PC-9 (cell line): ENCODE measurements at regions not wholly inside any gene's neighbourhood (a gene's known extent, or its start where the extent isn't known, plus 50 kb on each side); places are given as distances from the start of the nearest gene placed in this dataset.

Experiments
- BruUV-seq: library from RNA; stranded (reverse); fragments of 400-500 nt; replicated peaks from 2 replicates; lab custom pipeline; 2021; lab: Mats Ljungman, UMichigan
- CTCF ChIA-PET: fragments of 300-600 bp; sonication (Branson Sonifier 250); formaldehyde crosslinking; loops from one replicate; lab custom pipeline; 2022; ENCODE audit warnings: antibody characterized with exemption; lab: Charles Lee
- POLR2A ChIA-PET: fragments of 300-600 bp; sonication (Branson Sonifier 250); formaldehyde crosslinking; loops from one replicate; lab custom pipeline; 2022; ENCODE audit warnings: antibody characterized with exemption; ENCODE audit not compliant: unreplicated experiment; lab: Charles Lee
- DNase-seq, 2 experiments: peaks; one replicate each; pipeline versions ENCODE4 v3.0.0 to v3.0.0-alpha.2; 2015 to 2022; ENCODE audit warnings: mixed read lengths in 1 of 2
- H2AFZ ChIP-seq: fragments of 200-600 bp; sonication (generic); 2 replicates; pipeline ENCODE4 v1.8.1; 2017; ENCODE audit warnings: antibody characterized with exemption
- H3F3A ChIP-seq: fragments of 200-600 bp; sonication (generic); 2 replicates; pipeline ENCODE4 v1.8.1; 2017; ENCODE audit warnings: antibody characterized with exemption, mild to moderate bottlenecking, low read depth; ENCODE audit not compliant: insufficient read depth
- H3K27ac ChIP-seq: fragments of 200-600 bp; sonication (generic); 2 replicates; pipeline ENCODE4 v1.6.1; 2016; ENCODE audit warnings: mixed run types
- H3K27me3 ChIP-seq: fragments of 200-600 bp; sonication (generic); 2 replicates; pipeline ENCODE4 v1.6.1; 2016; ENCODE audit warnings: low read depth, mixed run types; ENCODE audit not compliant: insufficient read depth
- H3K36me3 ChIP-seq: fragments of 200-600 bp; sonication (generic); 2 replicates; pipeline ENCODE4 v1.6.1; 2016; ENCODE audit warnings: low read depth, mixed run types
- H3K4me1 ChIP-seq: fragments of 200-600 bp; sonication (generic); replicated peaks from 2 replicates; pipeline ENCODE4 v1.6.1; 2016; ENCODE audit warnings: mixed run types; ENCODE audit not compliant: insufficient read depth
- H3K4me2 ChIP-seq: fragments of 200-600 bp; sonication (generic); 2 replicates; pipeline ENCODE4 v1.6.1; 2017; ENCODE audit warnings: mixed run types
- H3K4me3 ChIP-seq: fragments of 200-600 bp; sonication (generic); 2 replicates; pipeline ENCODE4 v1.6.1; 2016; ENCODE audit warnings: mixed run types
- H3K79me2 ChIP-seq: fragments of 200-600 bp; sonication (generic); 2 replicates; pipeline ENCODE4 v1.6.1; 2017; ENCODE audit warnings: low read depth, mixed run types
- H3K9me2 ChIP-seq: fragments of 200-600 bp; sonication (generic); 2 replicates; pipeline ENCODE4 v1.8.1; 2017; ENCODE audit warnings: mild to moderate bottlenecking; ENCODE audit not compliant: insufficient read depth
- H3K9me3 ChIP-seq: fragments of 200-600 bp; sonication (generic); 2 replicates; pipeline ENCODE4 v1.8.1; 2016; ENCODE audit warnings: low read depth; ENCODE audit not compliant: insufficient read depth
- H4K20me1 ChIP-seq: fragments of 200-600 bp; sonication (generic); 2 replicates; pipeline ENCODE4 v1.8.1; 2017; ENCODE audit not compliant: insufficient read depth
- CTCF ChIP-seq: fragments of 200-600 bp; sonication (generic); conservative IDR thresholded peaks from 2 replicates; pipeline ENCODE4 v1.6.1; 2017; ENCODE audit warnings: mixed run types, antibody characterized with exemption, mild to moderate bottlenecking, moderate library complexity
- EZH2 ChIP-seq: fragments of 200-600 bp; sonication (generic); IDR thresholded peaks from 2 replicates; pipeline ENCODE4 v1.8.0; 2017; ENCODE audit warnings: antibody characterized with exemption, low read depth
- intact Hi-C: fragments of 100-400 bp; cut with micrococcal nuclease; formaldehyde crosslinking; loops from one replicate; pipeline ENCODE4 v1.10.0; 2022; ENCODE audit not compliant: unreplicated experiment

GRCh38 chr10:130931256-130931655 lies 380.3 kb downstream of the TCERG1L start:
- H3K36me3 ChIP-seq: no peaks in the 10 kb centered on the region
- DNase-seq: no peak
- no peaks in the 10 kb centered on the region for H3K9me3 ChIP-seq
- no peaks in the 10 kb centered on the region for H3K79me2 ChIP-seq
- BruUV-seq: no TSS peak
- CTCF ChIA-PET: no interaction called here
- no peak overlapping the region for H3K4me3 ChIP-seq
- H2AFZ ChIP-seq: no peak overlapping the region
- POLR2A ChIA-PET: no interaction called here
- peaks cover 9% of the 10 kb centered on the region; the same call in 1 of the 2 replicates for H3K27me3 ChIP-seq
- no peaks in the 10 kb centered on the region for H3K9me2 ChIP-seq
- H3K4me1 ChIP-seq: no peaks in the 10 kb centered on the region
- intact Hi-C loops: no loop called here
- no peaks in the 10 kb centered on the region for H4K20me1 ChIP-seq
- H3K4me2 ChIP-seq: no peak overlapping the region
- TF ChIP-seq EZH2: no peak
- TF ChIP-seq CTCF: no peak
- H3F3A ChIP-seq: no peaks in the 10 kb centered on the region
- H3K27ac ChIP-seq: no peak overlapping the region

GRCh38 chr10:130932326-130933007 lies 379.1 kb downstream of the TCERG1L start:
- H3K27me3 ChIP-seq: peaks cover 12% of the 10 kb centered on the region; the same call in 1 of the 2 replicates
- CTCF ChIA-PET: no interaction called here
- no peaks in the 10 kb centered on the region for H3K9me3 ChIP-seq
- H2AFZ ChIP-seq: no peak overlapping the region
- no peaks in the 10 kb centered on the region for H3K4me1 ChIP-seq
- BruUV-seq: no TSS peak
- POLR2A ChIA-PET: no interaction called here
- no peak overlapping the region for H3K4me2 ChIP-seq
- H3F3A ChIP-seq: no peaks in the 10 kb centered on the region
- H3K4me3 ChIP-seq: no peak overlapping the region
- H4K20me1 ChIP-seq: no peaks in the 10 kb centered on the region
- H3K27ac ChIP-seq: no peak overlapping the region
- no peaks in the 10 kb centered on the region for H3K36me3 ChIP-seq
- no peak for TF ChIP-seq CTCF
- intact Hi-C loops: no loop called here
- H3K9me2 ChIP-seq: no peaks in the 10 kb centered on the region
- DNase-seq: no peak
- H3K79me2 ChIP-seq: no peaks in the 10 kb centered on the region

DNA sequence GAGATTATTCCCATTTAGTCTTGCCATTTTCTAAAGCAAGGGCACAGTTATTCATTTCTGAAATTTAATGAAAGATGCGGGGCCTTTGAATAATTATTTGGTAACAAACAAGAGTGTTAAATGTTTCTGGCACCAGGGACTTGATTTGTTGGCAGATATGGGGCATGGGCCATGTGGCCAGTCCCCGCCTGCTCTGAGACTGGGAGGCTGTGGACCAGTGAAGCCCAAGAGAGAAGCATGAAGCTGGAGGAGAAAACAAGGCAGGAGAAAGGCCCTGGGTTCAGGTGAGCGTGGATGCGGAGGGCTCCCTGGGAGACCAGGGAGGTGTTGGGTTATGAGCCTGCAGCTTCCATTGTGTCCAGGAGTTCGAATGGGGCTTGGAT lies 378.5 kb downstream of the TCERG1L start:
- Histone ChIP-seq H3K4me3 (no peak overlapping the region), H4K20me1 (no peaks in the 10 kb centered on the region), H3K27me3 (peaks cover 12% of the 10 kb centered on the region; the same call in 1 of the 2 replicates), H3F3A (no peaks in the 10 kb centered on the region), H3K27ac (no peak overlapping the region), H3K9me3 (no peaks in the 10 kb centered on the region), H3K9me2 (no peaks in the 10 kb centered on the region), H3K4me2 (no peak overlapping the region), H2AFZ (no peak overlapping the region), H3K79me2 (no peaks in the 10 kb centered on the region), H3K36me3 (no peaks in the 10 kb centered on the region), H3K4me1 (no peaks in the 10 kb centered on the region)
- TF ChIP-seq EZH2: no peak
- TF ChIP-seq CTCF: no peak
- intact Hi-C loops: no loop called here
- ChIA-PET POLR2A (no interaction called here), CTCF (no interaction called here)
- DNase-seq: no peak
- no TSS peak for BruUV-seq
